PFSK-1 (cell line): ENCODE measurements at regions not wholly inside any gene's neighbourhood (a gene's known extent, or its start where the extent isn't known, plus 50 kb on each side); places are given as distances from the start of the nearest gene placed in this dataset.

Experiments
- FOXP2 ChIP-seq: optimal IDR thresholded peaks from 2 replicates; pipeline ENCODE3; 2011; ENCODE audit warnings: borderline replicate concordance, control low read depth, inconsistent platforms; ENCODE audit not compliant: insufficient read depth; ENCODE audit errors: extremely low read length, extremely low read depth
- POLR2AphosphoS5 ChIP-seq: IDR thresholded peaks from 2 replicates; pipeline ENCODE4 v1.6.1; 2012; ENCODE audit warnings: low read depth, mild to moderate bottlenecking, control low read depth, low read length, moderate library complexity
- REST ChIP-seq, 2 experiments: IDR thresholded peaks; 2 replicates each; pipeline versions ENCODE4 v1.6.1 to v1.8.0; 2011 to 2012; ENCODE audit warnings: low read depth in 2 of 2, low read length in 2 of 2, control low read depth in 1 of 2, inconsistent platforms in 1 of 2, mild to moderate bottlenecking in 1 of 2, moderate library complexity in 1 of 2; ENCODE audit not compliant: insufficient read depth in 1 of 2
- SIN3A ChIP-seq: IDR thresholded peaks from 2 replicates; pipeline ENCODE4 v1.6.1; 2012; ENCODE audit warnings: mild to moderate bottlenecking, low read length, moderate library complexity, borderline replicate concordance; ENCODE audit not compliant: insufficient read depth
- TAF1 ChIP-seq: IDR thresholded peaks from 2 replicates; pipeline ENCODE4 v1.6.1; 2012; ENCODE audit warnings: low read length, control low read depth, borderline replicate concordance; ENCODE audit not compliant: insufficient read depth

- no peak for TF ChIP-seq REST (IDR thresholded peaks at IDR 0.05; ENCODE audit: insufficient read depth in 1 of 2, low read depth in 2 of 2, low read length in 2 of 2)
- no peak for TF ChIP-seq SIN3A
- TF ChIP-seq POLR2AphosphoS5, result no peak
- no peak for TF ChIP-seq FOXP2
- no peak for TF ChIP-seq TAF1
Observed at GRCh38 chr10:130531312-130531711, 395.1 kb downstream of the GLRX3 start.

GRCh38 chr10:130541090-130541489 lies 404.9 kb downstream of the GLRX3 start:
- TF ChIP-seq SIN3A (no peak), FOXP2 (no peak), TAF1 (no peak), REST (IDR thresholded peaks at IDR 0.05; ENCODE audit: insufficient read depth in 1 of 2, low read depth in 2 of 2, low read length in 2 of 2) (no peak), POLR2AphosphoS5 (no peak)

- TF ChIP-seq TAF1, result no peak
- TF ChIP-seq FOXP2, result no peak
Observed at GRCh38 chr10:130542761-130543160, 406.6 kb downstream of the GLRX3 start.

GRCh38 chr10:130543794-130544193 lies 407.6 kb downstream of the GLRX3 start:
- TF ChIP-seq FOXP2 (no peak), TAF1 (no peak), SIN3A (no peak), POLR2AphosphoS5 (no peak)

- TF ChIP-seq REST (IDR thresholded peaks at IDR 0.05; ENCODE audit: insufficient read depth in 1 of 2, low read depth in 2 of 2, low read length in 2 of 2), result no peak
- no peak for TF ChIP-seq POLR2AphosphoS5
- TF ChIP-seq TAF1, result no peak
- no peak for TF ChIP-seq FOXP2
- no peak for TF ChIP-seq SIN3A
Observed at GRCh38 chr10:130545122-130545521, 408.9 kb downstream of the GLRX3 start.

- TF ChIP-seq REST (IDR thresholded peaks at IDR 0.05; ENCODE audit: insufficient read depth in 1 of 2, low read depth in 2 of 2, low read length in 2 of 2) (no peak), TAF1 (no peak)
Observed at GRCh38 chr10:130545697-130546096, 409.5 kb downstream of the GLRX3 start.
